ENCODE measurements at regions not wholly inside any gene's neighbourhood (a gene's known extent, or its start where the extent isn't known, plus 50 kb on each side); places are given as distances from the start of the nearest gene placed in this dataset.

- Histone ChIP-seq H3K27me3 (no peaks in the 10 kb centered on the region), H3K4me1 (peaks cover 23% of the 10 kb centered on the region), H3K9me3 (no peaks in the 10 kb centered on the region), H3K4me3 (no peak overlapping the region), H3K36me3 (no peaks in the 10 kb centered on the region), H3K27ac (no peak overlapping the region)
- 61% methylated on average over 4 of the region's 4 CpGs for WGBS
- DNase-seq (ENCODE audit: low spot score in 2 of 2), result no peak
- no peak for TF ChIP-seq POLR2A (IDR thresholded peaks at IDR 0.05)
- TF ChIP-seq CTCF (IDR thresholded peaks at IDR 0.05), result no peak
- TF ChIP-seq POLR2AphosphoS5 (IDR thresholded peaks at IDR 0.05), result no peak
- no peak for TF ChIP-seq EP300 (IDR thresholded peaks at IDR 0.05)
Observed at GRCh38 chr20:1824834-1825233, 70.4 kb upstream of the SIRPA start.

GRCh38 chr20:1824181-1824580 lies 71.0 kb upstream of the SIRPA start:
- H3K4me1 ChIP-seq, result peaks cover 16% of the 10 kb centered on the region
- no peaks in the 10 kb centered on the region for H3K36me3 ChIP-seq
- no peaks in the 10 kb centered on the region for H3K9me3 ChIP-seq
- no peak for TF ChIP-seq EP300 (IDR thresholded peaks at IDR 0.05)
- TF ChIP-seq CTCF (IDR thresholded peaks at IDR 0.05), result no peak
- TF ChIP-seq POLR2A (IDR thresholded peaks at IDR 0.05), result no peak
- TF ChIP-seq POLR2AphosphoS5 (IDR thresholded peaks at IDR 0.05), result no peak
- no peak for DNase-seq (ENCODE audit: low spot score in 2 of 2)
- no peaks in the 10 kb centered on the region for H3K27me3 ChIP-seq
- H3K27ac ChIP-seq, result no peak overlapping the region
- no peak overlapping the region for H3K4me3 ChIP-seq

- no peak for TF ChIP-seq POLR2AphosphoS5 (IDR thresholded peaks at IDR 0.05)
- no peak for TF ChIP-seq EP300 (IDR thresholded peaks at IDR 0.05)
- TF ChIP-seq POLR2A (IDR thresholded peaks at IDR 0.05), result no peak
- no peak for TF ChIP-seq CTCF (IDR thresholded peaks at IDR 0.05)
- no peaks in the 10 kb centered on the region for H3K27me3 ChIP-seq
- DNase-seq (ENCODE audit: low spot score in 2 of 2), result no peak
- H3K27ac ChIP-seq, result no peak overlapping the region
- H3K4me3 ChIP-seq, result no peak overlapping the region
- H3K36me3 ChIP-seq, result no peaks in the 10 kb centered on the region
- H3K9me3 ChIP-seq, result no peaks in the 10 kb centered on the region
- WGBS, result 93% methylated on average over 5 of the region's 5 CpGs
- H3K4me1 ChIP-seq, result peaks cover 10% of the 10 kb centered on the region
Observed at GRCh38 chr20:1823450-1823844, 71.8 kb upstream of the SIRPA start.

- H3K4me3 ChIP-seq, result no peak overlapping the region
- H3K27me3 ChIP-seq, result no peaks in the 10 kb centered on the region
- H3K27ac ChIP-seq, result no peak overlapping the region
- DNase-seq (ENCODE audit: low spot score in 2 of 2), result no peak
- WGBS, result 89% methylated on average over 4 of the region's 4 CpGs
- TF ChIP-seq POLR2AphosphoS5 (IDR thresholded peaks at IDR 0.05), result no peak
- no peak for TF ChIP-seq EP300 (IDR thresholded peaks at IDR 0.05)
- TF ChIP-seq POLR2A (IDR thresholded peaks at IDR 0.05), result no peak
- TF ChIP-seq CTCF (IDR thresholded peaks at IDR 0.05), result no peak
- no peaks in the 10 kb centered on the region for H3K36me3 ChIP-seq
- H3K9me3 ChIP-seq, result no peaks in the 10 kb centered on the region
- peaks cover 4% of the 10 kb centered on the region for H3K4me1 ChIP-seq
Observed at GRCh38 chr20:1822564-1823449, 72.4 kb upstream of the SIRPA start.

GRCh38 chr20:1820138-1821079 lies 74.8 kb upstream of the SIRPA start:
- WGBS, result 79% methylated on average over 8 of the region's 8 CpGs
- Histone ChIP-seq H3K27ac (no peak overlapping the region), H3K36me3 (no peaks in the 10 kb centered on the region), H3K9me3 (no peaks in the 10 kb centered on the region), H3K4me1 (peaks cover 20% of the 10 kb centered on the region), H3K4me3 (no peak overlapping the region), H3K27me3 (no peaks in the 10 kb centered on the region)
- TF ChIP-seq POLR2A (IDR thresholded peaks at IDR 0.05) (no peak), EP300 (IDR thresholded peaks at IDR 0.05) (no peak), POLR2AphosphoS5 (IDR thresholded peaks at IDR 0.05) (no peak), CTCF (IDR thresholded peaks at IDR 0.05) (no peak)
- DNase-seq (ENCODE audit: low spot score in 2 of 2), result peak in 1 of 2 donors; percentile 46
